ENCODE measurements at regions not wholly inside any gene's neighbourhood (a gene's known extent, or its start where the extent isn't known, plus 50 kb on each side); places are given as distances from the start of the nearest gene placed in this dataset.

GRCh38 chr7:114051871-114052331 lies 133.1 kb upstream of the PPP1R3A start:
- TF ChIP-seq, protein P1, sequence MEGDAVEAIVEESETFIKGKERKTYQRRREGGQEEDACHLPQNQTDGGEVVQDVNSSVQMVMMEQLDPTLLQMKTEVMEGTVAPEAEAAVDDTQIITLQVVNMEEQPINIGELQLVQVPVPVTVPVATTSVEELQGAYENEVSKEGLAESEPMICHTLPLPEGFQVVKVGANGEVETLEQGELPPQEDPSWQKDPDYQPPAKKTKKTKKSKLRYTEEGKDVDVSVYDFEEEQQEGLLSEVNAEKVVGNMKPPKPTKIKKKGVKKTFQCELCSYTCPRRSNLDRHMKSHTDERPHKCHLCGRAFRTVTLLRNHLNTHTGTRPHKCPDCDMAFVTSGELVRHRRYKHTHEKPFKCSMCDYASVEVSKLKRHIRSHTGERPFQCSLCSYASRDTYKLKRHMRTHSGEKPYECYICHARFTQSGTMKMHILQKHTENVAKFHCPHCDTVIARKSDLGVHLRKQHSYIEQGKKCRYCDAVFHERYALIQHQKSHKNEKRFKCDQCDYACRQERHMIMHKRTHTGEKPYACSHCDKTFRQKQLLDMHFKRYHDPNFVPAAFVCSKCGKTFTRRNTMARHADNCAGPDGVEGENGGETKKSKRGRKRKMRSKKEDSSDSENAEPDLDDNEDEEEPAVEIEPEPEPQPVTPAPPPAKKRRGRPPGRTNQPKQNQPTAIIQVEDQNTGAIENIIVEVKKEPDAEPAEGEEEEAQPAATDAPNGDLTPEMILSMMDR (IDR thresholded peaks at IDR 0.05): no peak

DNA sequence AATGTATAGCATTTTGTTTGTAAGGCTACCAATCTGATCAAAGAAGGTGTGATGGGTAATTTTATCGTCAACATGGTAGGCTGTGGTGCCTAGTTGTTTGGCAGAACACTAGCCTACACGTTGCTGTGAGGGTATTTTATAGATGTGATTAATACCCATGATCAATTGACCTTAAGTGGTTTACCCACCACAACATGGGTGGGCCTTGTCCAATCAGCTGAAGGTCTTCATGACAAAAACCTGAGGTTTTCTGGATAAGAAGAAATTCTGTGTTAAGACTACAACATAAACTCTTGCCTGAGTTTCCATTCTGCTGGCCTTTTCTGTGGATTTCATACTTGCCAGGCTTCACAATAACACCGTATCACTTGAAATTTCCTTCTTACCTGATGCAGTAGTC lies 131.8 kb upstream of the PPP1R3A start:
- TF ChIP-seq, protein P1 (IDR thresholded peaks at IDR 0.05): no peak

- TF ChIP-seq, protein P1 (IDR thresholded peaks at IDR 0.05): no peak
Measured at GRCh38 chr7:114048386-114049235, 129.8 kb upstream of the PPP1R3A start.

DNA sequence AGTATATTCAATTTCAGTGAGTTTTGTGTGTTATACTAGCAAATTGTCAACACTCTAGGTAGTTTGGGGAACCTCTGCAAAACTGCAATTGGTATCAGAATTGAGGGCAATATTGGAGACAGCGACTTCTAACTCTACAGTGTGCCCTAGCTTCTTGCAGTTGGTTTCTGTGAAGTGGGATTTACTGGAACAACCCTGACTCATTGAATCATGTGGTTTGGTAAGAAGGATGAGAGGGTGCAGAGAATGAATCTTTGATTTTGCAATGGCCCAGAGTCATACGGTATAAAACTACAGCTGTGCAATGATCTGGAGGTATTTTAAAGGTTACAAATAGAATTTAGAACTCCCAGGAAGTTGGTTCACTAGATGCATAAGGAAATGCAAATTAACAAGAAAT lies 129.1 kb upstream of the PPP1R3A start:
- TF ChIP-seq, protein P1 (IDR thresholded peaks at IDR 0.05): no peak

GRCh38 chr7:114033475-114033874 lies 114.7 kb upstream of the PPP1R3A start:
- TF ChIP-seq, protein P1 (IDR thresholded peaks at IDR 0.05): no peak

GRCh38 chr7:114026486-114027089 lies 107.8 kb upstream of the PPP1R3A start:
- TF ChIP-seq, protein P1 (IDR thresholded peaks at IDR 0.05): peak; percentile 51; the same call in 1 of the 2 replicates

DNA sequence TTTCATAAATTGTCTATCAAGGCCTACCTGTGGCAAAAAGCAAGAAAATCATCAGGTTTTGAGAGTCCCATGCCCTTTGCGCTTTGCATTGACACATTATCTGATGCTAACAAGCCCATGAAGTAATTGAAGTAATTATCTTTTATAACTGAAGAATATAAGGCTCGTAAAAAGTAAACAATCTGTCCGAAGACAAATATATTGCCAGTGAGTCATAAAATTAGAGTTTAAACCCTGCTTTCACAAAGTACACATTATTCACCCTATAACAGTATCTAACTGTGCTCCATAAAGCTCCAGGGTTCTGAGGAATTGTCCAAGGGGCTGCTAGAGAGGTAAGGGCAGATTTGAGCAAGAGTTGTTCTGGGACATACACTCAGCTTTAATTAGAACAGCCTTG lies 102.3 kb upstream of the PPP1R3A start:
- TF ChIP-seq, protein P1 (IDR thresholded peaks at IDR 0.05): no peak

Measured in LNCAP (cell line).